ENCODE measurements at regions not wholly inside any gene's neighbourhood (a gene's known extent, or its start where the extent isn't known, plus 50 kb on each side); places are given as distances from the start of the nearest gene placed in this dataset.
A peak's percentile ranks its signal among the peaks of the same experiment; 100 is the strongest.

DNA sequence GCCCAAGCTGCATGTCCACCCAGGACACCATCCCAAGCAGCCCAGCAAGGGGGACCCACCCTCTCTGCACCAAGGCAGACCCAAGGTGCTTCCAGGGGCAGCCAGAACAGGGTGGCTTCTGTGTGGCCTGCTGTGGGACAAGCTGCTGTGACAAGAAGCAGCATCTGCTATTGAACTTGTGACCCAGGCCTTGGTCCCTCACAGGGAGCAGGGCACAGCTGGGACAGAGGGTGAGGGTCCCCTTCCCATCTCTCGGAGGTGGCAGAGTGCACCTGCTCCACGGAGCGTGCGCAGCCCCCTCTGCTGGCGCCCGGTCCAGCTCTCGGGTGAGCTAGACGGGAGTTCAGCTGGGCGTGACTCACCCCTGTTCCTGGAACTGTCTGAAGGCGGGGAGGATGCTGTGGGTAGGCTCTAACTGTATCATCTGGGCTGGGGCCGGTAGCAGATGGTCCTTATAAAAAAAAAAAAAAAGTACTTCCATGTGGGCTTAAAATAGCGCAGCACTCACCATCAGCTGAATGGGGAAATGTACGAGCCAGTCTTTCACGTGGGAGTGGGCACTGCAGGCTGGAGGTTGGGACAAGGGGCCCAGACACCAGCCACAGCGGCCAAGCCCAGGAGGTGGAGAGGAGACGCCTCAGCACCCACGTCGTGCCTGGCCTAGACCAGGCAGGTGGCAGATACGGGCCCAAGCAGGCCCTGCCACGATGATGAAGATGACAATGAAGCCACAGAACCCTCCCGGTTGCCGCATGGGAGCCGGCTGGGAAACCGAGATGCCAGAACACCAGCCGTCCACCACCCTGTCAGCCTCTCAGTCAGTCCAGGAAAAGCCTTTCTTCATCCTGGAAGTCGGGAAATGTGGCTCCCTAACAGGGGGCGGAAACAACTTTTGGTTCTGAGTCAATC is 136.8 kb upstream of the ID2 start:
- TF ChIP-seq POLR2A (IDR thresholded peaks at IDR 0.05; ENCODE audit: low read depth, low read length) (peak; percentile 61; the same call in 1 of the 2 replicates), POLR2AphosphoS5 (IDR thresholded peaks at IDR 0.05; ENCODE audit: low read depth, low read length) (peak; percentile 78)

Measured in GM12891 (cell line).